ENCODE measurements at regions not wholly inside any gene's neighbourhood (a gene's known extent, or its start where the extent isn't known, plus 50 kb on each side); places are given as distances from the start of the nearest gene placed in this dataset.

DNA sequence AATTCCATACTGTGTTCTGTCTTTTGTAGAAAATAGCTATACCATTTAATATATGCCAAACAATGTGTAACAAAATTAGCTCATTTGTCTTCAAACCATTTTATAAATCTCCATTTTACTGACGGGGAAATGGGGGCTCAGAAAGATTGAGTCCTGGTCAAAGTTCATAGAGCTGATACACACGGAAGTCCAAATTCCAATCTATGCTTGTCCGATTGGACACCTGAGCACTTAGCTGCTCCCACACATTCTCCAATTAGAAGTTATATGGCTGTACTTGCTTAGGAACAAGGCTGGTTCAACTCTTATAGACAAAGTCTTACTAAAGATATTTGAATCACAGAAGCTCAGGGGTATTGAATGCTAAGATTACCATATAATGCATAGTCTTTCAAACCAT, 185.2 kb downstream of the ANKRD50 start:
- no peak overlapping the region for H3K27ac ChIP-seq
- TF ChIP-seq, protein P1, sequence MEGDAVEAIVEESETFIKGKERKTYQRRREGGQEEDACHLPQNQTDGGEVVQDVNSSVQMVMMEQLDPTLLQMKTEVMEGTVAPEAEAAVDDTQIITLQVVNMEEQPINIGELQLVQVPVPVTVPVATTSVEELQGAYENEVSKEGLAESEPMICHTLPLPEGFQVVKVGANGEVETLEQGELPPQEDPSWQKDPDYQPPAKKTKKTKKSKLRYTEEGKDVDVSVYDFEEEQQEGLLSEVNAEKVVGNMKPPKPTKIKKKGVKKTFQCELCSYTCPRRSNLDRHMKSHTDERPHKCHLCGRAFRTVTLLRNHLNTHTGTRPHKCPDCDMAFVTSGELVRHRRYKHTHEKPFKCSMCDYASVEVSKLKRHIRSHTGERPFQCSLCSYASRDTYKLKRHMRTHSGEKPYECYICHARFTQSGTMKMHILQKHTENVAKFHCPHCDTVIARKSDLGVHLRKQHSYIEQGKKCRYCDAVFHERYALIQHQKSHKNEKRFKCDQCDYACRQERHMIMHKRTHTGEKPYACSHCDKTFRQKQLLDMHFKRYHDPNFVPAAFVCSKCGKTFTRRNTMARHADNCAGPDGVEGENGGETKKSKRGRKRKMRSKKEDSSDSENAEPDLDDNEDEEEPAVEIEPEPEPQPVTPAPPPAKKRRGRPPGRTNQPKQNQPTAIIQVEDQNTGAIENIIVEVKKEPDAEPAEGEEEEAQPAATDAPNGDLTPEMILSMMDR (IDR thresholded peaks at IDR 0.05): no peak
- no peak for TF ChIP-seq ZFX (IDR thresholded peaks at IDR 0.05; ENCODE audit: borderline replicate concordance)

DNA sequence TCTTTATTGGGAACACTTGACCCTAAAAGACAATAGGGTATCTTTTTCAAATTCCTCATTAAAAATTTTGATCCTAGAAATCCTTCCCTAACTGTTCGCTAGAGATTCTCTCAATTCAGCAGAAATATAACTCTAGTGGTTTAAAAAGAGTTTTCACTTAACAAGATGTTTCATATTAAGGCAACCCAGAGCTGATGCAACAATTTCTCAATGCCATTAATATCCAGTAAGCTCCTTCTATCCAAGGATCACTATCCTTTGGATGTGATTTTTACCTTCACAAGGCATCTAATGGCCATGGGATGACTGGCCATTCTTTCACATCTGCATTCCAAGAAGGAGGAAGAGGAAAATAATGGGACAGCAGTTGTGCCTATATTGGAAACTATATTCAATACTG, 183.4 kb downstream of the ANKRD50 start:
- TF ChIP-seq, protein P1 (IDR thresholded peaks at IDR 0.05): no peak

DNA sequence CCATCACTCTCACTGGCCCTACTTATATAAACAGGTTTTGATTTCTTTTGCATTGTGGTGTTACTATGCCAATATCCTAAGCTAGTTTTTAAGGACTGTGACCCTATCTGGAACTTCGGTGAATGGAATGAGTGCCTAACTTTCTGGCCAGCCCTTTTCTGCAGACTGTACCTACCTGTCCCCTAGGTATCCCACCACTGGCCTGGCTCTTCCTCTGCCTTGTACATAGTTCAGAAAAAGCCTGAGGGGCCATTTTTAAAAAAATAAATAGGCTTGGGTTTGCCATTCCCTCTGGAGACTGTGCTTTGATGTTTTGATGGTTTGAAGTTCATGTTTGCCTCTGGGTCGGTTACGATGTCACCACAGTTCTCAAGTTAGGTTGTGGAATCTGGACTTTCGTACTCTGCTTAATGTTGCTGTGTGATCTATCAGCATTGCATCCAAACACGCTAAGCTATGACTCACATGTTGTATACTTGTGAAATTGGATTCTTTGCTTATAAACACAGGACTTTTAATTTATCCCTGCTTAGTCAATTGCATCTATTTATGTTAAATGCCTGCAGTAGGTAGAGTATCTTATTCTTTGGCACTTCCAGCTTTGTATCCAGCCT, 182.0 kb downstream of the ANKRD50 start:
- no peak for TF ChIP-seq ZFX (IDR thresholded peaks at IDR 0.05; ENCODE audit: borderline replicate concordance)
- TF ChIP-seq, protein P1 (IDR thresholded peaks at IDR 0.05): no peak
- H3K27ac ChIP-seq: no peak overlapping the region

More for the DNA sequence above, 183.4 kb downstream of the ANKRD50 start:
- no peak overlapping the region for H3K27ac ChIP-seq

DNA sequence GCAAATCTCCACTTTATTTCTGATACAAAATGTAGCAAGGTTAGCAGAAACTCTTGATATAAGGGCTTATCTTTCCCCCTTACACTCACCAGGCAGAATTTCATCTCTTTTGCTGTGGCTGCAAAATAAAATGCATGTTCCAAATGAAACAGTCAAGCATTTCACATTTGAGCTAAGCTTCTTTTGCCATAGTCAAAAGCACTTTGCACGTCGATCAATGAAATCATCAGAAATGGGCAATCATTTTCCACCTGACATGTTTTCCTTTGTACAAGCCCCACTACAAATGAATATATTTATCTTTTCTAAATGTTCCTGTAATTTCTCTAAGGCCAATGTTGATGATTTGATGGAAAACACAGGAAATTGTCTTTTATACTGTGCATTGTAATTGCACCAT, 178.4 kb downstream of the ANKRD50 start:
- no peak for TF ChIP-seq ZFX (IDR thresholded peaks at IDR 0.05; ENCODE audit: borderline replicate concordance)
- TF ChIP-seq, protein P1 (IDR thresholded peaks at IDR 0.05): no peak
- no peak overlapping the region for H3K27ac ChIP-seq

DNA sequence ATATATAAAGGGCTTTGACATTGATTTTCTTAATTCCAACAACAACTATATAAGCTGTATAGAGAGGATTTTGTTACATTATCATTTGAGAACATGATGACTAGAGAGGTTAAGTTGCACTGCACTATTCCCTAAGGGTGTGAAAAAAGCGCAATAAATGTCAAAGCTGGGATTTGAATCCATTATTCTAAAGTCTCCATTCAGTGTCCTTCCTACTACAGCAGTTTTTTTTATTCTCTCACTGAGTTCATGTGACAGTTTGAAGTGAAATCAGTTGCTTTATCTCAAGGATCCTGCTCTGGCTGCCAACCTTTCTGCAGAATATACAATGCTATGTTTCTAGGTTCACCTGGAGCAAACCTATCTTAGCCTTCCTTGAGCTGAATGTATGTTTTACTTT, 177.5 kb downstream of the ANKRD50 start:
- TF ChIP-seq, protein P1 (IDR thresholded peaks at IDR 0.05): no peak
- no peak for TF ChIP-seq ZFX (IDR thresholded peaks at IDR 0.05; ENCODE audit: borderline replicate concordance)
- H3K27ac ChIP-seq: no peak overlapping the region

DNA sequence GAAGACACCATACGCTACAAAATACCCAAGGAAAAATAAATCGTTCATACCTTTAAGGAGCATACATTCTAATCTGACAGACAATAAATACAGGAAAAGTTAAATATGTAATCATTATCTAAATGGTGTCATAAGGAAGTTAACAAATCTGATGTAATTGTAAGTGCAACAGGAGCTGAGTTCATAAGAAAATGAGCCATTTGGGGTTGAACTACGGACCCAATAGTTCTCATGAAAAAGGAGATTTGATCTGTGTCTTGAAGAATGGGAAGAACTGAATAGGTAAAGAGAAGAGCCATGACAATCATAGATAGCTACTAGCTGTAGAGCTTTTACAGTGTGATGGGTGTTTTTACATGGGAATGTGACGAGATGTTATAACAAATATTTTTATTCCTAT, 175.6 kb downstream of the ANKRD50 start:
- H3K27ac ChIP-seq: no peak overlapping the region
- TF ChIP-seq ZFX (IDR thresholded peaks at IDR 0.05; ENCODE audit: borderline replicate concordance): no peak
- TF ChIP-seq, protein P1 (IDR thresholded peaks at IDR 0.05): no peak

DNA sequence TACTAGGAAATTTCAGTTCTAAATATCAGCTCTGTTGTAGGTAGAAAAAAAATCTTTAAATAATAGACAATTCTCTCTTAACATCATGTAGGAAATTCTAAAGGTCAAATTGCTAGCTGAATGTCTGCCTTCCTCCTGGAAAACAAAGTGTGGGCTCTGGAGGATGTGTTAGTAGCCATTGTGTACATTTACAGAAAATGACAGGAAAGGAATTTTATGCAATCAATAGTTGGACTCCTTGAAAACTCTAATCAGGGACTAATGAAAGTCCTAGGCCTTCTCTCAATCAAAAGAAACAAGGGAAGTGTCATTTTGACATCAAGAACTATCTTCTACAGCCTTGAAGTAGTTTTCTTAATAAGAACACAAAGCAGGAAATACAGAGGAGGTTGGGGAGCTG, 174.6 kb downstream of the ANKRD50 start:
- H3K27ac ChIP-seq: no peak overlapping the region
- TF ChIP-seq, protein P1 (IDR thresholded peaks at IDR 0.05): no peak

Data from 22Rv1 (cell line).